C4-2B (cell line): ENCODE measurements at regions not wholly inside any gene's neighbourhood (a gene's known extent, or its start where the extent isn't known, plus 50 kb on each side); places are given as distances from the start of the nearest gene placed in this dataset.

Experiments used
- CTCF ChIP-seq: fragments of 450-650 bp; conservative IDR thresholded peaks from 2 replicates; pipeline ENCODE4 v1.5.1; 2017; ENCODE audit warnings: mild to moderate bottlenecking
- ZFX ChIP-seq: fragments of 450-650 bp; IDR thresholded peaks from 2 replicates; pipeline ENCODE4 v1.6.1; 2017

DNA sequence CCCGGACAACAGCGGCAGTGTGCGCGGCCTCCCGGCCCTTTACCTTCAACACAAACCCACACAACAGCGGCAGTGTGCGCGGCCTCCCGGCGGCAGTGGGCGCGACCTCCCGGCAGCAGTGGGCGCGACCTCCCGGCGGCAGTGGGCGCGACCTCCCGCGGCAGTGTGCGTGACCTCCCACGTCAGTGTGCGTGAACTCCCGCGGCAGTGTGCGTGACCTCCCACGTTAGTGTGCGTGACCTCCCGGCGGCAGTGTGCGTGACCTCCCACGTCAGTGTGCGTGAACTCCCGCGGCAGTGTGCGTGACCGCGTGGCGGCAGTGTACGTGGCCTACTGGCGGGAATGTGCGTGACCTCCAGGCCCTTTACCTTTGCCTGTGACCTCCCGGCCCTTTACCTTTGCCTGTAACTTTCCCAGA, 576.6 kb upstream of the FRG1 start:
- TF ChIP-seq CTCF (no peak), ZFX (no peak)
